GM19452 (cell line): ENCODE measurements at regions not wholly inside any gene's neighbourhood (a gene's known extent, or its start where the extent isn't known, plus 50 kb on each side); places are given as distances from the start of the nearest gene placed in this dataset.
"Not testable (repeated sequence)": the region's sequence is repeated elsewhere in the genome, so short reads cannot be mapped to it uniquely, and the experiment has no call there.

Experiments used
- ATAC-seq: cut with Tn5 transposase; IDR thresholded peaks from one replicate; pipeline ENCODE4 v1.9.1; 2021; ENCODE audit not compliant: unreplicated experiment

- no peak for ATAC-seq
Measured at GRCh38 chr2:84057917-84058560, 401.0 kb downstream of the SUCLG1 start.

- no peak for ATAC-seq
Measured at GRCh38 chr2:84055816-84056215, 403.3 kb downstream of the SUCLG1 start.

- not testable (repeated sequence) for ATAC-seq
Measured at GRCh38 chr2:84054577-84054976, 404.5 kb downstream of the SUCLG1 start.

GRCh38 chr2:84052913-84053312, 406.2 kb downstream of the SUCLG1 start:
- no peak for ATAC-seq

GRCh38 chr2:84052043-84052442, 407.0 kb downstream of the SUCLG1 start:
- ATAC-seq, result no peak

GRCh38 chr2:84048964-84049363, 410.1 kb downstream of the SUCLG1 start:
- no peak for ATAC-seq

- no peak for ATAC-seq
Measured at GRCh38 chr2:84041506-84041905, 417.6 kb downstream of the SUCLG1 start.

- ATAC-seq, result no peak
Measured at GRCh38 chr2:84040281-84040680, 418.8 kb downstream of the SUCLG1 start.

- ATAC-seq, result no peak
Measured at GRCh38 chr2:84038866-84039265, 420.2 kb downstream of the SUCLG1 start.

- ATAC-seq, result no peak
Measured at GRCh38 chr2:84033347-84033974, 425.6 kb downstream of the SUCLG1 start.

- ATAC-seq, result no peak
Measured at GRCh38 chr2:84031312-84032050, 427.6 kb downstream of the SUCLG1 start.

- no peak for ATAC-seq
Measured at GRCh38 chr2:84029903-84030575, 429.0 kb downstream of the SUCLG1 start.

- no peak for ATAC-seq
Measured at GRCh38 chr2:84026818-84027217, 432.3 kb downstream of the SUCLG1 start.

GRCh38 chr2:84022810-84023431, 436.2 kb downstream of the SUCLG1 start:
- no peak for ATAC-seq

- no peak for ATAC-seq
Measured at GRCh38 chr2:84017010-84017409, 442.1 kb downstream of the SUCLG1 start.

GRCh38 chr2:84016183-84016582, 442.9 kb downstream of the SUCLG1 start:
- no peak for ATAC-seq

GRCh38 chr2:83997889-83998288, 461.2 kb downstream of the SUCLG1 start:
- ATAC-seq, result no peak

- ATAC-seq, result no peak
Measured at GRCh38 chr2:83994633-83995179, 464.4 kb downstream of the SUCLG1 start.

GRCh38 chr2:83993873-83994632, 465.0 kb downstream of the SUCLG1 start:
- no peak for ATAC-seq

GRCh38 chr2:83991992-83992391, 467.1 kb downstream of the SUCLG1 start:
- no peak for ATAC-seq
